HG02840 (cell line): ENCODE measurements at regions not wholly inside any gene's neighbourhood (a gene's known extent, or its start where the extent isn't known, plus 50 kb on each side); places are given as distances from the start of the nearest gene placed in this dataset.
"Not testable (repeated sequence)": the region's sequence is repeated elsewhere in the genome, so short reads cannot be mapped to it uniquely, and the experiment has no call there.

Experiments used
- ATAC-seq: cut with Tn5 transposase; IDR thresholded peaks from one replicate; pipeline ENCODE4 v1.9.1; 2021; ENCODE audit warnings: mild to moderate bottlenecking, moderate library complexity, moderate number of reproducible peaks; ENCODE audit not compliant: unreplicated experiment, low FRiP score

- no peak for ATAC-seq
Measured at GRCh38 chr10:65128277-65128676, 1607.1 kb downstream of the REEP3 start.

- ATAC-seq: no peak
Measured at GRCh38 chr10:65130162-65130758, 1609.1 kb downstream of the REEP3 start.

- no peak for ATAC-seq
Measured at GRCh38 chr10:65133652-65134051, 1612.5 kb downstream of the REEP3 start.

GRCh38 chr10:65135508-65135907 is 1614.3 kb downstream of the REEP3 start:
- ATAC-seq: no peak

- no peak for ATAC-seq
Measured at GRCh38 chr10:65142641-65143435, 1621.6 kb downstream of the REEP3 start.

- ATAC-seq: no peak
Measured at GRCh38 chr10:65143723-65144122, 1622.5 kb downstream of the REEP3 start.

- ATAC-seq: no peak
Measured at GRCh38 chr10:65149878-65150277, 1628.7 kb downstream of the REEP3 start.

GRCh38 chr10:65166272-65166671 is 1645.1 kb downstream of the REEP3 start:
- ATAC-seq: no peak

- ATAC-seq: no peak
Measured at GRCh38 chr10:65172249-65172648, 1651.0 kb downstream of the REEP3 start.

GRCh38 chr10:65176994-65177393 is 1655.8 kb downstream of the REEP3 start:
- ATAC-seq: no peak

- ATAC-seq: no peak
Measured at GRCh38 chr10:65183236-65183635, 1662.0 kb downstream of the REEP3 start.

GRCh38 chr10:65186668-65187067 is 1665.5 kb downstream of the REEP3 start:
- not testable (repeated sequence) for ATAC-seq

GRCh38 chr10:65194126-65194525 is 1672.9 kb downstream of the REEP3 start:
- no peak for ATAC-seq

- no peak for ATAC-seq
Measured at GRCh38 chr10:65194555-65194954, 1673.4 kb downstream of the REEP3 start.

GRCh38 chr10:65196111-65196510 is 1674.9 kb downstream of the REEP3 start:
- no peak for ATAC-seq

GRCh38 chr10:65197935-65198334 is 1676.7 kb downstream of the REEP3 start:
- ATAC-seq: no peak

GRCh38 chr10:65201491-65201890 is 1680.3 kb downstream of the REEP3 start:
- no peak for ATAC-seq

- ATAC-seq: no peak
Measured at GRCh38 chr10:65204999-65205398, 1683.8 kb downstream of the REEP3 start.

- ATAC-seq: no peak
Measured at GRCh38 chr10:65213170-65213569, 1692.0 kb downstream of the REEP3 start.

GRCh38 chr10:65219444-65219843 is 1698.2 kb downstream of the REEP3 start:
- no peak for ATAC-seq

- ATAC-seq: no peak
Measured at GRCh38 chr10:65231148-65231547, 1694.7 kb upstream of the LRRTM3 start.

GRCh38 chr10:65234261-65234660 is 1691.6 kb upstream of the LRRTM3 start:
- ATAC-seq: no peak
